NCI-H1417 (cell line): ENCODE measurements at regions not wholly inside any gene's neighbourhood (a gene's known extent, or its start where the extent isn't known, plus 50 kb on each side); places are given as distances from the start of the nearest gene placed in this dataset.
"Not testable (repeated sequence)": the region's sequence is repeated elsewhere in the genome, so short reads cannot be mapped to it uniquely, and the experiment has no call there.

ENCODE experiments used
- DNase-seq, 3 experiments: peaks; one replicate each; lab custom pipeline; 2025; lab: John Stamatoyannopoulos, UW

DNA sequence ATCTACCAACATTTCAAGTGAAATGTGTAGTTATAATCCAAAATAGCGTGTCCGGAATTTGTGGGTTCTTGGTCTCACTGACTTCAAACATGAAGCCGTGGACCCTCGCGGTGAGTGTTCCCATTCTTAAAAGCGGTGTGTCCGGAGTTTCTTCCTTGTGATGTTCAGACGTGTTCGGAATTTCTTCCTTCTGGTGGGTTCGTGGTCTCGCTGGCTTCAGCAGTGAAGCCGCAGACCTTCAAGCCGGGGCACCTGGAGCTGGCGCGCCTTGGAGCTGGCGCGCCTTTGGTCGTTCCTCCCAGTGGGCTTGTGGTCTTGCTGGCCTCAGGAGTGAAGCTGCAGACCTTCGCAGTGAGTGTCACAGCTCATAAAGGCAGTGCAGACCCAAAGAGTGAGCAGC, 291.5 kb upstream of the EYS start:
- no peak for DNase-seq

DNA sequence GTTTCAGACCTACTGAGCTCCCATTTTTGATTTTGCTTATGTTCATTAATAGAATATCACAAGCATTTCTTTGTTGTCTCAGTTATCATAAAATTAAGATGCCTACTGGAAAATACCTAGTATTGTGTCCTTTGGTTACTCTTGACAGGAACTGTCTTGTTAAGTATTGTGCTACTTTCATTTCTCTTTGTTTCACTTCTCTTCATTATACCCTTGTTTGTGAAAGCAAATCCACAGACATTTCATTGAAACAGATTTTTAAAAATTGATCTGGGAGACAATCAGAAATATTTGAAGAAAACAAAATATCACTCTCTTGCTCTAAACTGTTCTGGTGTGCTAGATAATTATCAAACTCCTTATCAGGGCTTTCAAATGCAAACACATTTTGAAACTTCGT, 290.5 kb upstream of the EYS start:
- DNase-seq: no peak

DNA sequence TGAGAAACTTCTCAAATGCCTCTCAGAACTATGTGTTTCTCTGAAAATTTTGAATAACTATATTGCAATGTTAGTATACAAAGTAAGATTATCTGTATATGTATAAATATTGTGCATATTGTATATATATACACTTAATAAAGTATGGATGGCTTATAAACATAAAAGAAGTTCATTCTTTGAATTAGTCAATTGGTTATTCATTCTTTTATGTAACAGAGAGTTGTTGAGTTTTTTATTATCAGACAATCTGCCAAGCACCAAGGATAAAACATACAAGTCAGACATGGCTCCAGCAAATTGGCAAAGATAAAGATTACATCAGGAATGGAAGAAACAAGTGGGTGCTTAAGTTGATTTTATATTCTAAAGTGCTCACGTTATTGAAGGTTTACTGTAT, 289.1 kb upstream of the EYS start:
- DNase-seq: no peak

DNA sequence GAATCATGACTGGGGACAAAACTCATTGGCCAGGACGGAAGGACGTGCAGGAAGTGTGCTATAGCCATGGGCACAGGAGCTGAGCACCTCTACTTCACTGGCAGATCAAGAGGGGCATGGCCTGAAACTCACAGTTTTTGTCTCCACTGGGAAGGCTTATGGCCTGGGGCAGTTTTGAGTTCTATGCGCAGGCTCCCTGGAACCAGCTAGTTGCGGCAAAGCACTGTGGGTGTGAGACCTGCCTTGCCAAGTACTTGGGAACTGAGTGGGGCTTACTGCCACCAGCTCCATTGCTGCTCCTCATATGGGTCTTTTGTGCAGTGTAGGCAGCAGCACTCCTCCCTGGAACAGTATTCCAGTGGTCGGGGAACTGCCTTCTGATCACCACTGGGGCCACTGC, 282.6 kb upstream of the EYS start:
- DNase-seq: no peak

DNA sequence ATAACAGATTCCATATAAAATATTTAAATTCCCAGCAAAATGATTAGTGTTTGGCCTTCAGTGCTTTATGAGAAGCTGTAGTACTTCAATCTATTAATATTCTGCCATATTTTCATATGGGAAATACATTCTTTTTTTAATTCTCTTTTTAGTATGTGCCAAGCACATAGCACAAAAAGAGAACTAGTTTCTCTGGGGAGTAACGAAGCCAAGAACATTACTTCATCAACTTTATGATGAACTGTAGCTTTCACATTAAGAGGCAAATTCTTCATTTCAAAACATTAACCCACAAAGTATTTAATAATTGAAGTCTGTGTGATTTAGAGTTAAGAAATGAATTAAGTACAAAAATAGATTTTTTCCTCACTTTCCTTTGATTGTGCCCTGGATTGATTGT, 281.0 kb upstream of the EYS start:
- no peak for DNase-seq

DNA sequence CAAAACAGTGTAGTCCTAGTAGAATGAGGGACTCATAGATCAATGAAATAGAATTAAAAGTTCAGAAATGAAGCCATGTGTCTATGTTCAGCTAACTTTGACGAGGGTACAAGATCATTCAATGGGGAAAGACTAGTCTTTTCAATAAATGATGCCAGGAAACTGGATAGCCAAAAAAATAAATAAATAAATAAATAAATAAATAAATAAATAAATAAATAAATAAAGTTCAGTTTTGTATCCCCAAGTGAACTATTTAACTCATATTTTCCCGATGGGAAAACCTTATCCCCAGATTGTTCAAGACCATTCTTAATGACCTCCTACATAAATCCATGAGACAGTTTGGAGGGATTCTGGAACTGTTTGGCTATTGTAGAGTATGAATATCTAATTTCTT, 277.1 kb upstream of the EYS start:
- DNase-seq: no peak

DNA sequence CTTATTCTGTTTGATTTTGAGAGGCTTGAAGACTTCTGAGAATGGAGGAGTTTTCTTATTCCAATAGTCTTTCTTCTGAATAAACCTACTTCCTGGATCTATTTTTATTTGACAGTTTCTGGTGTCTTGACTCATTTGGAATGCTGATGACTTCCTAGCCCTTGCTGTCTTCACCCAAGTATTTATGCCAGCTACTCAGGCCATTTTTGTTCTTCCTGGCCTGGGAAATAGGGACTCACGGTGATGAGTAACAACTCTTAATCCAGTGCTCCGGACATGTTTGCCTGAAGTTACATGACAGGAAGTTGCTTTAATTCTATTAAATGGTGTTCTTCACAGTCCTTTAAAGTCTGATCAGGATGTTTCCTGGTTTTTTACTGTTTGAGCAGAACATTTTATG, 272.1 kb upstream of the EYS start:
- no peak for DNase-seq

DNA sequence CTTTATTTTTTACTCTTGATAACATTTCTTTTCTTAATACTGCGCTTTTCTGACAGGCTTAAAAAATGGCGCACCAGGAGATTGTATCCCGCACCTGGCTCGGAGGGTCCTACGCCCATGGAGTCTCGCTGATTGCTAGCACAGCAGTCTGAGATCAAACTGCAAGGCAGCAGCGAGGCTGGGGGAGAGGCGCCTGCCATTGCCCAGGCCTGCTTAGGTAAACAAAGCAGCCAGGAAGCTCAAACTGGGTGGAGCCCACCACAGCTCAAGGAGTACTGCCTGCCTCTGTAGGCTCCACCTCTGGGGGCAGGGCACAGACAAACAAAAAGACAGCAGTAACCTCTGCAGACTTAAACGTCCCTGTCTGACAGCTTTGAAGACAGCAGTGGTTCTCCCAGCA, 264.2 kb upstream of the EYS start:
- DNase-seq: not testable (repeated sequence)

DNA sequence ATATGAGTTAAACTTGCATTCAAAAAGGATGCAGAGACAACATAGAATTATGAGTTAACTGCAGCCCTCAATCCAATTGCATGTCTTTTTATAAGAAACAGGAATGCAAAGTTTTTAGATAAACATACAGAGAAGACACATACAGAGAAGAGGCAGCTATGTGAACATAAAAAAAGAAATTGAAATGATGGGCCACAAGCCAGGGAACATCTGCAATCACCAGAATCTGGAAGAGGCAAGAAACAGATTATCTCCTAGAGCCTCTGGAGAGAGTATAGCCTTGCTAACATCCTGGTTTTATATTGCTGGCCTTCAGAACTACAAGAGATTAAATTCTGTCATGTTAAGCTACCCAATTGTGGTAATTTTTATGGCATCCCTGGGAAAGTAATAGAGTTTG, 257.2 kb upstream of the EYS start:
- DNase-seq: no peak

DNA sequence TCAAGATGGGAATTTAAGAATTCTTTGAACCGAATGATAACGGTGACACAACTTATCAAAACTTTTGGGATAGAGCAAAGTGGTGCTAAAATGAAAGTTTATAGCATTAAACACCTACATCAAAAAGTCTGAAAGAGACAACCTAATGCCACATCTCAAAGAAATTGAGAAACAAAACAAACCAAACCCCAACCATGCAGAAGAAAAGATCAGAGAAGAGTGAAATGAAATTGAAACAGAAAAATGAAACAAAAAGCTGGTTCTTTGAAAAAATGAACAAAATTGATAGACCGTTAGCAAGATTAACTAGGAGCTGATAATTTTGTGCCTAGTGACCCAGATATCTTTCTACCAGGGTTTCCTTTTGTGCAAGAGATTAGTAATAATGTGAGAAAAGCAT, 248.0 kb upstream of the EYS start:
- DNase-seq: no peak

DNA sequence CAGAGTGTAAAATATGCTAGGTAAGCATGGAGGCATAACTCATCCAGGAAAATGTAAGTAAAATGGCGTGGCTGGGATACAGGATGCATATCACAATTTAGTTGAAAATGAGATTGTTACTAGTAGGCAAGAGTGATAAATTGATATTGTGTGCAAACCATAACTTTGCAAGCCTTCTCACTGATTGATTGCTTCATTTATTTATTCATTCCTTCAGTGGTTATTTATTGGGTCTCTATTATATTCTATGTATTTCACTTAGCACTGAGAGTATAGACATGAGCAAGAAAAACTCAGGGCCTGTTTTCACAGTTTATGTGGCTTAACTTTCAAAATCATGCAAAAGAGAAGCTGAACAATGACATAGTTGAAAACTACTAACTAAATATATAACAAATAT, 241.0 kb upstream of the EYS start:
- no peak for DNase-seq

DNA sequence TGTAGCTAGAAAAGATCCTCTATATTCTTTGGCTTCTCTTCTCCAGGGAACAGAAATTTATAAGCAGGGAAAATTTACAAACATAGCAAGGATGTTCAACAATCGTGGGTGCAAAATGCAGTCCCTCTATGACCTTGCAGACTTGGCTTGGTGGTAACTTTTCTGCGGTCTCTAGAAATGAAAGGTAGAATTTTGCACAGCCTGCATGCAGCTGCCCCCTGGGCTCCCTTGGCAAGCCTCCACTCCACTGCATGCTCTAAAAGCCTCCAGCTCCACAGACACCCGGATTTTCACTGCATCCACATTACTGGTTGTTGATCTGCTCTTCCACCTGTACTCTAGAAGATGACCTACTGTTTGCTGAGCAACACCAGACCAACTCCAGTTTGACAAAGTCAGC, 236.5 kb upstream of the EYS start:
- no peak for DNase-seq

DNA sequence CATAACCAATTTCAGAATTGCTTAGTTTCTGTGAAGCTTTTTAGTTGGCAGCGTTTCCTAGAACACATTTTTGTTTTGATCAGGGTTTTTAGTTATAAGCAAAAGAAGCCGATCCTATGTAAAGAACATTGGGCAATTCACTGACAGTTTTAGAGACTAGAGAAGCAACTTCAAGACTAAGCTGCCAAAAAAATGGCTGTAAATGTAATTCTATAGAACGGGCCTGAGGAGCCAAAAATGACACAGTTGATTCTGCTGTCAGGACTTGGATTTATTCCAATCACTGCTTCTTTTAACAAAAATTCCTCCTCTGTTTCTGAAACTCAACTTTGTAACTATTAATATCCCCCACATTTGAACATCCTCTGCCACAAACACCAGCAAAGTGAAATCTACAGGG, 236.0 kb upstream of the EYS start:
- no peak for DNase-seq

DNA sequence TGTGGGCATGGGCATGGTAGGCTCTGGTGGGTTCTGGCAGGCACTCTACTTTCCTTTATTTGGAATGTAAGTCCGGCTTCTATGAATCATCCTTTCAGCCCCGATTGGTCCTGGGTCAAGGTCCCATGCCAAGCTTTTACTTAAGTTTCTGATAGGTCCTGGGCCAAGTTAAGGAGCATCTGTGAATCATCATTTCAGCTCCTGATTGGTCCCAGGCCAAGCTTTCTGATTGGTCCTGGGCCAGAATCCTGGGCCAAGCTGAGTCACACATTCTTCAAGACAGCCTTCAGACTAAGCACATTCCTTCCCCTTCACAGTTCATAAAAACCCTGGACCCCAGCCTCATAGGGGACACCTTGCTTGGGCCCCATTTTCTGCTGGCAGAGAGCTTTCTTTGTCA, 231.0 kb upstream of the EYS start:
- DNase-seq: no peak

DNA sequence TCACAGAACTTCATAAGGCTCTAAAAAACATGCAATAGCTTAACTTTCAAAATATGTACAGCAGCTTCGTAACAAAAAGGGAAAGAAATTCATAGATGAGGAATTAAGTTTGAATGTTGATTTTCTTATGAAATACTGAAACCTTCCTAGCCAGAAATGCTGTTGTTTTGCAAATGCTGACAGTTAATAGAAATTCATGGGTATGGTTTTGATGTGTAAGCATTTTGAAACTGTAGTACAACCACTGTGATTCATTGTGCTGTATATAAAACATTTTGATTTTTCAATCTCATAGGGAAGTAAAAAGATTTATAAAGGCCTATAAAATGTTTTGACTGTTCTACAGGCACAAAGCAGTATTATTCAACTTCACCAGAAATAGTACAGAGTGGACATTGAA, 228.4 kb upstream of the EYS start:
- no peak for DNase-seq

DNA sequence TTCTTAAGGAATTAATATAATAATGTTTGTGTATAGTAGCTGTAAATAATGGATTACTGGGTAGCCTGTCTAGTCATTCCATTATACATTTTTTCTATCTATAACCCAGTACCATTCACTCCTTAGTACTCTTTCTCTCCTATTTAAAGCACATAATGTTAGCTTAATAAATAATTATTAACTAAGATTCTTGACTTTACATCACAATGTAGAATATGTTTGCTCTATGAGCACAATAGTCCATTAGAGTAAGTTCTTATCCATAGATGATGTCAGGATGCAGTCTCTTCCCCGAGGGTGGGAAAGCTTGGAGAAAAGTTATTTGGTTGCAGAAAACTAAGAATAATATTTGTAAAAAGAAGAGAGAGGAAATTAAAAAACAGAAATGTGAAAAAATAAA, 226.4 kb upstream of the EYS start:
- DNase-seq: no peak

DNA sequence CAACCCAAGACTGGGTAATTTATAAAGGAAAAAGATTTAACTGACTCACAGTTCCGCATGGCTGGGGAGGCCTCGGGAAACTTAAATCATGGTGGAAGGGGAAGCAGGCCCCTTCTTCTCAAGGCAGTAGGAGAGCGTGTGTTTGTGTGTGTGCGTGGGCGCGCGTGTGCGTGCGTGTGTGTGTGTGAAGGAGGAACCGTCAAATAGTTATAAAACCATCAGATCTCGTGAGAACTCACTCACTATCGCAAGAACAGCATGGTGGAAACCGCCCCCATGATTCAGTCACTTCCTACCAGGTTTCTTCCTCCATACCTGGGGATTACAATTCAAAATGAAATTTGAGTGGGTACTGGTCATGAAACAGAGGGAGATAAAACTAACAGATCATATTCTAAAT, 220.1 kb upstream of the EYS start:
- DNase-seq: no peak

DNA sequence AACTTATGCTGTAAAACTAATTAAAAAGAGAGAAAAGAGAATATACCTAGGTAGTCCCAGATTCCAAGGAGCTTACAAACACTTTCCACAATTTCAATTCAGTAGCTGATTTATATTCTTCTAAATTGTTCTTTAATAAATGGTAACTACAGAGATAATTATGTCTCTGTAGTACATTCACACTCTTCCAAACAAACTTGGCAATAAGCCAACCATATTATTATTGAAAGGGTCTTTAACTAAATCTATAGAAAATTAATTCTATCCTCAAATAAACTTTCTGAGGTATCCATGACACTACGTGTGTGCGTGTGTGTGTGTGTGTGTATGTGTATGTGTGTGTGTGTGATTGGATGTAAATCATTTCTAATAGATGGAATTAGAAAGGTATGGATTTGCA, 217.4 kb upstream of the EYS start:
- DNase-seq: peak in 1 of 3 experiments; percentile 20

DNA sequence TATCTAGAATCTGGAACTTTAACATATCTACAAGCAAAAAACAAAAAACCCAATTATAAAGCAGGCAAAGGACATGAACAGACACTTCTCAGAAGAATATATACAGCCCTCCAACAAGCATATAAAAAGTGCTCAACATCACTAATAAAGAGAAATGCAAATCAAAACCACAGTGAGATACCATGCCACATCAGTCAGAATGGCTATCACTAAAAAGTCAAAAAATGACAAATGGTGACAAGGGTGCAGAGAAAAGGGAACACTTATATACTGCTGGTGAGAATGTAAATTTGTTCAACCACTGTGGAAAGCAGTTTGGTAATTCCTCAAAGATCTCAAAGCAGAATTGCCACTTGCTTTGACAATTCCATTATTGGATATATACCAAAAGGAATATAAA, 215.0 kb upstream of the EYS start:
- no peak for DNase-seq

DNA sequence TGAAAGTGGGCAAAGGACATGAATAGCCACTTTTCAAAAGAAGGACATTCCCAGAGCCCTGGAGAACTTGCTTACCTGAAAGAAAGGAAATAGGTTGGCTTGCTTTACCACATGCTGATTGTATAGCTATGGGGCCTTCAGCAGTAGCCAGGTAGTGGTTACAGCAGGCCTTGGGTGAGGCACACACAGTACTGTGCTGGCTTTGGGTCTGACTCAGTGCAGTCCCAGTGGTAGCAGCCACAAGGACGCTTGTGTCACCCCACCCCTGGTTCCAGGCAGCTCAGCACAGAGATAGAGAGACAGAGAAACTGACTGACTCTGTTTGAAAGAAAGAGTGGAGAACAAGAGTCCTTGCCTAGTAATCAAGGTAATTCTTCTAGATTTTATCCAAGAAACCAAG, 201.0 kb upstream of the EYS start:
- no peak for DNase-seq

DNA sequence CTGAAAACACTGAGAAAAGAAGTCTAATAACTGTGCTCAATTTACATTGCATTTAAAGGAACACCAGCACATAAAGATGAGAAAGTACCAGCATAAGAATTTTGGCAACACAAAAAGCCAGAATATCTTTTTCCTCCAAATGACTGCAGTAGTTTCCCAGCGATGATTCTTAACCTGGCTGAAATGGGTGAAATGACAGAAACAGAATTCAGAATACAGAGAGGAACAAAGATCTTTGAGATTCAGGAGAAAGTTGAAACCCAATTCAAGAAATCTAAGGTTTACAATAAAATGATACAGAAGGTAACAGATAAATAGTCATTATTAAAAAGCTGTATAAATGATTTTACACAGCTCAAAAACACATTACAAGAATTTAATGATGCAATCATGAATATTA, 197.0 kb upstream of the EYS start:
- DNase-seq: no peak

DNA sequence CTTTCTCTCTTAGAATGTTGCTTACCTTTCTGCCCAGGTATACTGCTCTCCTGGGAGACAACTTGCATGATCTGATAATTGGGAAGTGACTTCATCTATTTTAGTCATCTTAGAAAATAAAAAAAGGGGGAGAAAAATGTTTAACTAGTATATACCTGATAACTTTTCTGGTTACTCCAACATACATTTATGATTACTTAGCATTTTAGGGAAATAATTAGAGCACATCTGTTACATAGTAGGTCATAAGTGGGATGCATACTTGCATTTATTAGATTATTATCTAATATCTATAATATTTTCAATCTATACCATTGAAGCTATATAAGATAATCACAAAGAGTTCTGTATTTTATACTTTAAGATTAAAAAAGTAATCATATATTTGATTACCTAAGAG, 193.9 kb upstream of the EYS start:
- no peak for DNase-seq

DNA sequence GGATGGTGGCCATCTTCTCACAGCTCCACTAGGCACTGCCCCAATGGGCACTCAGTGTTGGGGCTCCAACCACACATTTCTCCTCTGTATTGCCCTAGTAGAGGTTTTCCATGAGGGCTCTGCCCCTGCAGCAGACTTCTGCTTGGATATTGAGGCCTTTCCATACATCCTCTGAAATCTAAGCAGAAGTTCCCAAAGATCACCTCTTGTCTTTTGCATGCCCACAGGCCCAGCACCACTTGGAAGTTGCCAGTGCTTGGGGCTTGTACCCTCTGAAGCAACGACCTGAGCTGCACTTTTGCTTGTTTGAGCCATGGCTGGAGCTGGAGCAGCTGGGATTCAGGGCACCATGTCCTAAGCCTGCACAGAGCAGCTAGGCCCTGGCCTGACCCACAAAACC, 189.1 kb upstream of the EYS start:
- no peak for DNase-seq

DNA sequence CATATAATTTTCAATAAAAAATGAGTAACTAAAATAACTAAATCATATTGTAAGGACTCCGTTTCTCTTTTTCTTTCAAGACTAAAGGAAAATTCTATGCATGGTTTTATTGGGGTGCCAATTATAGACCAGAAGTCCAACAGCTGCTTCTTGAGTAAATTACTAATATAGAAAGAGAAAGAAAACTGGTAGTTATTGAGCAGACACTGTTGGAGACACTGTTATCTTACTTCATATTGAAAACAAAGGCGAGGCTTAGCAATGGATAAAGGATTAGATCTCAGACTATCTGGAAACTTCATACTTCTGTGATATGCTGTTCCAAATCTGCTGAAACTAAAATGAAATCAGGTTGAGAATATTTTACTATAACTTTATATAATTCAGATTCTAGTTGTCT, 169.6 kb upstream of the EYS start:
- no peak for DNase-seq

DNA sequence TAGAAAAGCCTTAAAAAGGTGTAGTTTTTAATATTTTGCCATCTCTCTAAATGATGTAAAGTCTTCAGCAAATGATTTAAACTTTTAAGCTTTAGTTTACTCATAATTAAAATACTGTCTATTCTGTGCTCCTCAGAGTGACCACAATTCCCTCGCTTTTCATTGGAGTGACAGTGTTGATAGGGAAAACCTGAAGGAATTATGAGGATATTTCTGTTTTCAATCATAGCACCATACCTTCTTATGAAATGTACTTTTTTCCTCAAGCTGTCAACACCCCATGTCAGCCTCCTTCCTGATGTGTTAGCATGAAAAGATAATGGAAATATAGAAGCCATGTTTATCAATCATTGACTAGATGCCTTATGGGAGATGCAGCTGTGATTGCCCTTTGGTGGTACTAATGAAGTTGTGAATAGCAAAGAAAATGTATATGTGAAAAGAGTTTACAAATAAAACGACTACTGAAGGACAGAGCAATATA, 145.4 kb upstream of the EYS start:
- DNase-seq: no peak
